ENCODE measurements at regions not wholly inside any gene's neighbourhood (a gene's known extent, or its start where the extent isn't known, plus 50 kb on each side); places are given as distances from the start of the nearest gene placed in this dataset.

- no peak overlapping the region for H3K27ac ChIP-seq
- DNase-seq (ENCODE audit: low spot score in 2 of 2), result no peak
- TF ChIP-seq EP300 (IDR thresholded peaks at IDR 0.05) (no peak), POLR2AphosphoS5 (IDR thresholded peaks at IDR 0.05) (no peak), POLR2A (IDR thresholded peaks at IDR 0.05) (no peak), CTCF (IDR thresholded peaks at IDR 0.05) (no peak)
- no peaks in the 10 kb centered on the region for H3K9me3 ChIP-seq
- no peaks in the 10 kb centered on the region for H3K27me3 ChIP-seq
- H3K4me1 ChIP-seq, result no peaks in the 10 kb centered on the region
- H3K36me3 ChIP-seq, result no peaks in the 10 kb centered on the region
- H3K4me3 ChIP-seq, result no peak overlapping the region
These were observed 376.7 kb downstream of the DNAH5 start for GRCh38 chr5:13567819-13568218.

GRCh38 chr5:13566871-13567339 lies 377.6 kb downstream of the DNAH5 start:
- no peaks in the 10 kb centered on the region for H3K36me3 ChIP-seq
- H3K27me3 ChIP-seq, result no peaks in the 10 kb centered on the region
- H3K4me3 ChIP-seq, result no peak overlapping the region
- TF ChIP-seq POLR2AphosphoS5 (IDR thresholded peaks at IDR 0.05) (no peak), EP300 (IDR thresholded peaks at IDR 0.05) (no peak), POLR2A (IDR thresholded peaks at IDR 0.05) (no peak), CTCF (IDR thresholded peaks at IDR 0.05) (no peak)
- H3K9me3 ChIP-seq, result no peaks in the 10 kb centered on the region
- no peak overlapping the region for H3K27ac ChIP-seq
- 73% methylated on average over 3 of the region's 3 CpGs for WGBS
- DNase-seq (ENCODE audit: low spot score in 2 of 2), result no peak
- H3K4me1 ChIP-seq, result no peaks in the 10 kb centered on the region

- H3K27ac ChIP-seq, result no peak overlapping the region
- TF ChIP-seq POLR2A (IDR thresholded peaks at IDR 0.05), result no peak
- TF ChIP-seq CTCF (IDR thresholded peaks at IDR 0.05), result no peak
- no peak for TF ChIP-seq EP300 (IDR thresholded peaks at IDR 0.05)
- no peak for TF ChIP-seq POLR2AphosphoS5 (IDR thresholded peaks at IDR 0.05)
- no peak for DNase-seq (ENCODE audit: low spot score in 2 of 2)
- H3K4me3 ChIP-seq, result no peak overlapping the region
- no peaks in the 10 kb centered on the region for H3K27me3 ChIP-seq
- H3K4me1 ChIP-seq, result no peaks in the 10 kb centered on the region
- 76% methylated on average over 1 of the region's 1 CpG for WGBS
- H3K9me3 ChIP-seq, result no peaks in the 10 kb centered on the region
- no peaks in the 10 kb centered on the region for H3K36me3 ChIP-seq
These were observed 386.1 kb downstream of the DNAH5 start for GRCh38 chr5:13558408-13558807.

GRCh38 chr5:13553896-13554295 lies 390.6 kb downstream of the DNAH5 start:
- no peak for TF ChIP-seq EP300 (IDR thresholded peaks at IDR 0.05)
- TF ChIP-seq POLR2A (IDR thresholded peaks at IDR 0.05), result no peak
- no peak for TF ChIP-seq POLR2AphosphoS5 (IDR thresholded peaks at IDR 0.05)
- no peak for TF ChIP-seq CTCF (IDR thresholded peaks at IDR 0.05)
- 23% methylated on average over 4 of the region's 4 CpGs for WGBS
- H3K27me3 ChIP-seq, result no peaks in the 10 kb centered on the region
- no peaks in the 10 kb centered on the region for H3K9me3 ChIP-seq
- no peaks in the 10 kb centered on the region for H3K36me3 ChIP-seq
- H3K4me1 ChIP-seq, result no peaks in the 10 kb centered on the region
- no peak overlapping the region for H3K4me3 ChIP-seq
- no peak for DNase-seq (ENCODE audit: low spot score in 2 of 2)
- H3K27ac ChIP-seq, result no peak overlapping the region

- whole genome bisulfite sequencing, result 56% methylated on average over 1 of the region's 1 CpG
- no peak for DNase-seq (ENCODE audit: low spot score in 2 of 2)
- TF ChIP-seq EP300 (IDR thresholded peaks at IDR 0.05) (no peak), CTCF (IDR thresholded peaks at IDR 0.05) (no peak), POLR2AphosphoS5 (IDR thresholded peaks at IDR 0.05) (no peak), POLR2A (IDR thresholded peaks at IDR 0.05) (no peak)
These were observed 392.1 kb downstream of the DNAH5 start for GRCh38 chr5:13552361-13552760.

More at GRCh38 chr5:13552361-13552760, 392.1 kb downstream of the DNAH5 start:
- H3K27me3 ChIP-seq, result no peaks in the 10 kb centered on the region
- no peak overlapping the region for H3K27ac ChIP-seq
- H3K4me3 ChIP-seq, result no peak overlapping the region
- no peaks in the 10 kb centered on the region for H3K4me1 ChIP-seq
- no peaks in the 10 kb centered on the region for H3K9me3 ChIP-seq
- no peaks in the 10 kb centered on the region for H3K36me3 ChIP-seq
